Ishikawa (cell line): ENCODE measurements at regions not wholly inside any gene's neighbourhood (a gene's known extent, or its start where the extent isn't known, plus 50 kb on each side); places are given as distances from the start of the nearest gene placed in this dataset.

ENCODE experiments used
- CEBPB ChIP-seq: IDR thresholded peaks from 2 replicates; pipeline ENCODE4 v1.6.1; 2012
- CREB1 ChIP-seq: IDR thresholded peaks from 2 replicates; pipeline ENCODE4 v1.6.1; 2012; ENCODE audit warnings: low read depth
- EGR1 ChIP-seq: IDR thresholded peaks from 2 replicates; pipeline ENCODE4 v1.6.1; 2012
- EP300 ChIP-seq: IDR thresholded peaks from 2 replicates; pipeline ENCODE4 v1.6.1; 2012; ENCODE audit warnings: borderline replicate concordance
- MAX ChIP-seq: IDR thresholded peaks from 2 replicates; pipeline ENCODE4 v1.6.1; 2012
- TAF1 ChIP-seq: IDR thresholded peaks from 2 replicates; pipeline ENCODE4 v1.6.1; 2012; ENCODE audit warnings: low read depth, mild to moderate bottlenecking
- TEAD4 ChIP-seq: IDR thresholded peaks from 2 replicates; pipeline ENCODE4 v1.6.1; 2012
- YY1 ChIP-seq: IDR thresholded peaks from 2 replicates; pipeline ENCODE4 v1.6.1; 2012; ENCODE audit warnings: low read depth
- ZBTB7A ChIP-seq: IDR thresholded peaks from 2 replicates; pipeline ENCODE4 v1.6.1; 2012; ENCODE audit warnings: low read depth

GRCh38 chr9:117521293-117521692 lies 106.4 kb upstream of the ASTN2 start:
- TF ChIP-seq MAX (no peak), EP300 (no peak), EGR1 (no peak), TAF1 (no peak), YY1 (no peak), CEBPB (no peak), CREB1 (no peak), TEAD4 (no peak), ZBTB7A (no peak)
